ENCODE measurements at regions not wholly inside any gene's neighbourhood (a gene's known extent, or its start where the extent isn't known, plus 50 kb on each side); places are given as distances from the start of the nearest gene placed in this dataset.

- TF ChIP-seq, protein P1, sequence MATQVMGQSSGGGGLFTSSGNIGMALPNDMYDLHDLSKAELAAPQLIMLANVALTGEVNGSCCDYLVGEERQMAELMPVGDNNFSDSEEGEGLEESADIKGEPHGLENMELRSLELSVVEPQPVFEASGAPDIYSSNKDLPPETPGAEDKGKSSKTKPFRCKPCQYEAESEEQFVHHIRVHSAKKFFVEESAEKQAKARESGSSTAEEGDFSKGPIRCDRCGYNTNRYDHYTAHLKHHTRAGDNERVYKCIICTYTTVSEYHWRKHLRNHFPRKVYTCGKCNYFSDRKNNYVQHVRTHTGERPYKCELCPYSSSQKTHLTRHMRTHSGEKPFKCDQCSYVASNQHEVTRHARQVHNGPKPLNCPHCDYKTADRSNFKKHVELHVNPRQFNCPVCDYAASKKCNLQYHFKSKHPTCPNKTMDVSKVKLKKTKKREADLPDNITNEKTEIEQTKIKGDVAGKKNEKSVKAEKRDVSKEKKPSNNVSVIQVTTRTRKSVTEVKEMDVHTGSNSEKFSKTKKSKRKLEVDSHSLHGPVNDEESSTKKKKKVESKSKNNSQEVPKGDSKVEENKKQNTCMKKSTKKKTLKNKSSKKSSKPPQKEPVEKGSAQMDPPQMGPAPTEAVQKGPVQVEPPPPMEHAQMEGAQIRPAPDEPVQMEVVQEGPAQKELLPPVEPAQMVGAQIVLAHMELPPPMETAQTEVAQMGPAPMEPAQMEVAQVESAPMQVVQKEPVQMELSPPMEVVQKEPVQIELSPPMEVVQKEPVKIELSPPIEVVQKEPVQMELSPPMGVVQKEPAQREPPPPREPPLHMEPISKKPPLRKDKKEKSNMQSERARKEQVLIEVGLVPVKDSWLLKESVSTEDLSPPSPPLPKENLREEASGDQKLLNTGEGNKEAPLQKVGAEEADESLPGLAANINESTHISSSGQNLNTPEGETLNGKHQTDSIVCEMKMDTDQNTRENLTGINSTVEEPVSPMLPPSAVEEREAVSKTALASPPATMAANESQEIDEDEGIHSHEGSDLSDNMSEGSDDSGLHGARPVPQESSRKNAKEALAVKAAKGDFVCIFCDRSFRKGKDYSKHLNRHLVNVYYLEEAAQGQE (IDR thresholded peaks at IDR 0.05; ENCODE audit: insufficient replicate concordance, low read depth) = no peak
- TF ChIP-seq GABPA (IDR thresholded peaks at IDR 0.05; ENCODE audit: low read depth) (no peak), CTCF (IDR thresholded peaks at IDR 0.05; ENCODE audit: insufficient read depth, low read length) (no peak)
- Histone ChIP-seq H3K27ac (replicated peaks) (no peak overlapping the region), H3K27me3 (ENCODE audit: insufficient read depth, poor library complexity, severe bottlenecking) (no peaks in the 10 kb centered on the region), H3K4me3 (replicated peaks; ENCODE audit: insufficient read depth, low read length) (no peak overlapping the region)
- DNase-seq (ENCODE audit: low read depth in 1 of 2, low spot score in 1 of 2) = no peak
Measured at GRCh38 chr14:97851428-97851995, 1054.3 kb downstream of the VRK1 start.

DNA sequence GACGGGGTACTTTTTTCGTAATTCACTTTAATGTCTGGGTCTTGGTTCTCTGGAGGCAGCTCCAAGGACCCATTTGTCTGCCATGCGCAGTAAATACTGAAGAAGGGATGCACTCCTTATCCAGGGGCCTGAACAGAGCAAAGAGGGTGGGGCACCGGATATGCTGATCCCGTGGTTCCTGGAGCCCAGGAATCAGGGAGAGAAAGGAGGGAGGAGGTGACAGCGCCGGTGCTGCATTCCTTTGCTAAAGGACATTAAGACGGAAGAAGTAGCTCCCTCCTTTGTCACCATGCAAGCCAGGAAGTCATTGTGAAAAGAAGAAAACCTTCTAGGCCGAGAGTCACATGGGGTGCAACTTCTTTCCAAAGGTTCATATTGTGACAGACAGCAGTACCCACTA is 1057.7 kb downstream of the VRK1 start:
- no peak for DNase-seq (ENCODE audit: low read depth in 1 of 2, low spot score in 1 of 2)

GRCh38 chr14:97866195-97866594 is 1069.0 kb downstream of the VRK1 start:
- Histone ChIP-seq H3K4me3 (replicated peaks; ENCODE audit: insufficient read depth, low read length) (no peak overlapping the region), H3K27me3 (ENCODE audit: insufficient read depth, poor library complexity, severe bottlenecking) (no peaks in the 10 kb centered on the region), H3K27ac (replicated peaks) (no peak overlapping the region)
- no peak for DNase-seq (ENCODE audit: low read depth in 1 of 2, low spot score in 1 of 2)
- TF ChIP-seq, protein P1 (IDR thresholded peaks at IDR 0.05; ENCODE audit: insufficient replicate concordance, low read depth) = no peak
- TF ChIP-seq POLR2AphosphoS5 (IDR thresholded peaks at IDR 0.05; ENCODE audit: low read depth) = no peak
- TF ChIP-seq SPI1 (IDR thresholded peaks at IDR 0.05; ENCODE audit: borderline replicate concordance, low read depth) = no peak

More for the DNA sequence above, 1057.7 kb downstream of the VRK1 start:
- Histone ChIP-seq H3K27ac (replicated peaks) (no peak overlapping the region), H3K4me3 (replicated peaks; ENCODE audit: insufficient read depth, low read length) (no peak overlapping the region), H3K27me3 (ENCODE audit: insufficient read depth, poor library complexity, severe bottlenecking) (no peaks in the 10 kb centered on the region)
- no peak for TF ChIP-seq CTCF (IDR thresholded peaks at IDR 0.05; ENCODE audit: insufficient read depth, low read length)
- TF ChIP-seq, protein P1 (IDR thresholded peaks at IDR 0.05; ENCODE audit: insufficient replicate concordance, low read depth) = no peak
- TF ChIP-seq GABPA (IDR thresholded peaks at IDR 0.05; ENCODE audit: low read depth) = no peak
- TF ChIP-seq POLR2AphosphoS5 (IDR thresholded peaks at IDR 0.05; ENCODE audit: low read depth) = no peak
- TF ChIP-seq SPI1 (IDR thresholded peaks at IDR 0.05; ENCODE audit: borderline replicate concordance, low read depth) = no peak
